Natural killer cell (primary cell): ENCODE measurements at regions not wholly inside any gene's neighbourhood (a gene's known extent, or its start where the extent isn't known, plus 50 kb on each side); places are given as distances from the start of the nearest gene placed in this dataset.

ENCODE experiments used
- ATAC-seq, 3 donors: fragments of 150-1000 bp in 2 of 3; fragments of 200-7000 bp in 1 of 3; cut with Tn5 transposase; 1 replicate in 1 of 3; 2 replicates in 2 of 3; pipeline ENCODE4 v1.10.0; 2021; ENCODE audit warnings: mild to moderate bottlenecking in 2 of 3, moderate library complexity in 2 of 3
- DNase-seq, 2 donors: peaks; one replicate each; pipeline versions ENCODE4 v3.0.0 to v3.0.0-alpha.2; 2013 to 2021; ENCODE audit warnings: mixed read lengths in 1 of 2
- H3K27ac ChIP-seq: one replicate; pipeline ENCODE4 v1.5.1; 2013; ENCODE audit warnings: mild to moderate bottlenecking, low read length
- H3K27me3 ChIP-seq: one replicate; pipeline ENCODE4 v1.6.1; 2013; ENCODE audit warnings: low read length; ENCODE audit not compliant: control insufficient read depth, insufficient read depth
- H3K36me3 ChIP-seq: one replicate; pipeline ENCODE4 v1.6.1; 2013; ENCODE audit warnings: low read length; ENCODE audit not compliant: control insufficient read depth, insufficient read depth
- H3K4me1 ChIP-seq: one replicate; pipeline ENCODE4 v1.6.1; 2013; ENCODE audit warnings: low read length; ENCODE audit not compliant: control insufficient read depth, insufficient read depth
- H3K4me3 ChIP-seq: one replicate; pipeline ENCODE4 v1.5.1; 2013; ENCODE audit warnings: low read length
- H3K9me3 ChIP-seq: one replicate; pipeline ENCODE4 v1.6.1; 2013; ENCODE audit warnings: low read length; ENCODE audit not compliant: control insufficient read depth, insufficient read depth
- H3K27ac Mint-ChIP-seq, 2 donors: one replicate each; pipeline ENCODE4 v1.8.0; 2022; ENCODE audit warnings: mild to moderate bottlenecking in 2 of 2, mixed read lengths in 2 of 2, moderate library complexity in 1 of 2
- H3K27me3 Mint-ChIP-seq, 2 donors: one replicate each; pipeline ENCODE4 v1.8.0; 2022; ENCODE audit warnings: low read depth in 2 of 2, mixed read lengths in 2 of 2
- H3K36me3 Mint-ChIP-seq: one replicate; pipeline ENCODE4 v1.8.0; 2022; ENCODE audit warnings: mixed read lengths
- H3K4me1 Mint-ChIP-seq, 2 donors: one replicate each; pipeline ENCODE4 v1.8.0; 2022; ENCODE audit warnings: mixed read lengths in 2 of 2
- H3K4me3 Mint-ChIP-seq: one replicate; pipeline ENCODE4 v1.8.0; 2022; ENCODE audit warnings: mild to moderate bottlenecking, moderate library complexity, mixed read lengths
- H3K9me3 Mint-ChIP-seq, 2 donors: one replicate each; pipeline ENCODE4 v1.8.0; 2022; ENCODE audit warnings: mixed read lengths in 2 of 2
- CTCF ChIP-seq: fragments of 200-600 bp; IDR thresholded peaks from one replicate; pipeline ENCODE4 v1.8.0; 2022; ENCODE audit warnings: antibody characterized with exemption
- WGBS: methylation state at CpG from one replicate; pipeline ENCODE4 v1.1.7; 2013; ENCODE audit warnings: missing lambda C conversion rate; ENCODE audit not compliant: insufficient coverage; 5-methylcytosine and 5-hydroxymethylcytosine counted together
- intact Hi-C: fragments of 100-400 bp; cut with micrococcal nuclease; formaldehyde crosslinking; loops from one replicate; pipeline ENCODE4 v1.14.2; 2022

GRCh38 chr18:70673831-70674230 is 385.0 kb downstream of the SOCS6 start:
- intact Hi-C loops, result no loop called here
- Histone ChIP-seq H3K27me3 (no peaks in the 10 kb centered on the region), H3K4me1 (no peaks in the 10 kb centered on the region), H3K9me3 (peaks cover 4% of the 10 kb centered on the region), H3K36me3 (no peaks in the 10 kb centered on the region), H3K4me3 (no peak overlapping the region), H3K27ac (no peak overlapping the region)
- 90% methylated on average over 3 of the region's 6 CpGs for WGBS
- Mint-ChIP-seq H3K9me3 (no peaks in the 10 kb centered on the region), H3K4me1 (peaks cover 7 to 9% of the 10 kb centered on the region in 2 donors), H3K36me3 (no peaks in the 10 kb centered on the region), H3K27ac (no peak overlapping the region), H3K27me3 (no peaks in the 10 kb centered on the region), H3K4me3 (no peak overlapping the region)
- ATAC-seq (no peak), DNase-seq (no peak)
- TF ChIP-seq CTCF, result no peak

DNA sequence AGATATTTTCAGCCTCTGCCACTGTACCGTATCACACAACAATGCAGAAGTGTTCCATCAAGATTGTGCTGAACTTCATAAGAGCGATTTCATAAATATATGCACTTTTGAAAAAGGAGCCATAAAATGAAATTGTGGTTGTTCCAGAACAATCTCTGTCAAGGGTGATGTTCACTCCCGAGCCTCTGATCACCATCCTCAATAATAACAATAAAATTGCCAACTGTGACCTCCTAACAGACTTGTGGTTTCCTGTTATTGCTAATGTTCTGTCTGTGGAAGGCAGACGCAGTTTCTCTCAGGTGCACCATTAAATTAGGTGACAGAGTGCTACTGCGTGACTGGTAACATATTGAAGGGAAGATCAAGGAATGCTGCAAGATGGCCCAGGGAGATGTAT is 383.7 kb downstream of the SOCS6 start:
- WGBS, result 39% methylated on average over 5 of the region's 5 CpGs
- H3K9me3 ChIP-seq, result peaks cover 4% of the 10 kb centered on the region
- ATAC-seq (peak in 1 of 3 donors; percentile 53), DNase-seq (peak in 1 of 2 donors; percentile 75)
- no peaks in the 10 kb centered on the region for H3K36me3 Mint-ChIP-seq
- H3K27ac ChIP-seq, result no peak overlapping the region
- no peaks in the 10 kb centered on the region for H3K27me3 ChIP-seq
- H3K4me1 ChIP-seq, result no peaks in the 10 kb centered on the region
- intact Hi-C loops, result no loop called here
- TF ChIP-seq CTCF, result no peak
- no peak overlapping the region for H3K4me3 Mint-ChIP-seq
- no peaks in the 10 kb centered on the region for H3K27me3 Mint-ChIP-seq
- H3K4me1 Mint-ChIP-seq, result peaks cover 7 to 9% of the 10 kb centered on the region in 2 donors
- H3K36me3 ChIP-seq, result no peaks in the 10 kb centered on the region
- H3K9me3 Mint-ChIP-seq, result no peaks in the 10 kb centered on the region
- peak overlapping the region in 1 of 2 donors; percentile 9 for H3K27ac Mint-ChIP-seq
- no peak overlapping the region for H3K4me3 ChIP-seq

GRCh38 chr18:70671889-70672565 is 383.2 kb downstream of the SOCS6 start:
- ATAC-seq, result no peak
- Mint-ChIP-seq H3K9me3 (no peaks in the 10 kb centered on the region), H3K36me3 (no peaks in the 10 kb centered on the region), H3K27me3 (no peaks in the 10 kb centered on the region), H3K27ac (no peak overlapping the region), H3K4me1 (peaks cover 7 to 9% of the 10 kb centered on the region in 2 donors), H3K4me3 (no peak overlapping the region)
- H3K27ac ChIP-seq, result no peak overlapping the region
- DNase-seq, result peak in 1 of 2 donors; percentile 57
- H3K4me3 ChIP-seq, result no peak overlapping the region
- no peaks in the 10 kb centered on the region for H3K4me1 ChIP-seq
- H3K36me3 ChIP-seq, result no peaks in the 10 kb centered on the region
- intact Hi-C loops, result no loop called here
- H3K27me3 ChIP-seq, result no peaks in the 10 kb centered on the region
- peaks cover 4% of the 10 kb centered on the region for H3K9me3 ChIP-seq
- TF ChIP-seq CTCF, result no peak
- WGBS, result 85% methylated on average over 8 of the region's 9 CpGs

DNA sequence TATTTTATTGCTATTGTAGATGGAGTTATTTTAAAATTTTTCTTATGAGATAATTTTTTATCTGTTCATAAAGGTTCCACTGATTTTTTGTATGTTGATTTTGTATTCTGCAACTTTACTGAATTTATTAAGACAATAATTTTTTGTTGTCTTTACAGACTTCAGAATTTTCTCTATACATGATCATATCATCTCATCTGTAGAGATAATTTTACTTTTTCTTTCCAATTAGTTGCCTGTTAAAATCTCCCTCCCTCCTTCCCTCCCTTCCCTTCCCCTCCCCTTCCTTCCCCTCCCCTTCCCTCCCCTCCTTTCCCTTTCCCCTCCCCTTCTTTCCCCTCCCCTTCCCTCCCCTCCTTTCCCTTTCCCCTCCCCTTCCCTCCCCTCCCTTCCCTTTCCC is 378.1 kb downstream of the SOCS6 start:
- H3K4me1 ChIP-seq, result no peaks in the 10 kb centered on the region
- H3K4me1 Mint-ChIP-seq, result peaks cover 8 to 14% of the 10 kb centered on the region in 2 donors
- intact Hi-C loops, result no loop called here

More for the DNA sequence above, 378.1 kb downstream of the SOCS6 start:
- Mint-ChIP-seq H3K27ac (no peak overlapping the region), H3K27me3 (peaks cover 0 to 2% of the 10 kb centered on the region in 2 donors), H3K4me3 (no peak overlapping the region), H3K36me3 (no peaks in the 10 kb centered on the region), H3K9me3 (no peaks in the 10 kb centered on the region)
- ATAC-seq (no peak), DNase-seq (no peak)
- Histone ChIP-seq H3K27me3 (no peaks in the 10 kb centered on the region), H3K27ac (no peak overlapping the region), H3K9me3 (peaks cover 4% of the 10 kb centered on the region), H3K4me3 (no peak overlapping the region), H3K36me3 (no peaks in the 10 kb centered on the region)
- no peak for TF ChIP-seq CTCF
